HG02852 (cell line): ENCODE measurements at regions not wholly inside any gene's neighbourhood (a gene's known extent, or its start where the extent isn't known, plus 50 kb on each side); places are given as distances from the start of the nearest gene placed in this dataset.

ENCODE experiments used
- ATAC-seq: cut with Tn5 transposase; IDR thresholded peaks from one replicate; pipeline ENCODE4 v1.9.1; 2021; ENCODE audit warnings: mild to moderate bottlenecking, moderate library complexity; ENCODE audit not compliant: unreplicated experiment

DNA sequence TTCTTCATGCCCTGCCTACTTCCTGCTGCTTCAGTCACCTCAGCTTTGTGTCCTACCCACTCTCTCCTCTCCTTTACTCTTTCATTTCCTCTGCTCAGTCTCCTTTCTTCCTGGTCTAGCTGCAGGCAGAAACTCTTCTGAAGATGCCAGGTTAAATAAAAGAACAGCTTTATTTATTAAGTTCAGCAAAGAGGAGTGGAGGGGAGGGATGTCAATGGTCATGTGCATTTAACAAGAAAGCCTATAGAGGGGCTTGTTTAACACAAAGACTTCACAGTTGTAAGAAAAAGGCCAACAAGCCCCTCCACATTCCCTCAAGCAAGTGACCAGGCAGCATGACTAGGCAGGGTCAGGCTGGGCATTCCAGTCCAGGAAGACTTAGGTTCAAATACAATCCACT, 609.2 kb downstream of the INSC start:
- no peak for ATAC-seq

DNA sequence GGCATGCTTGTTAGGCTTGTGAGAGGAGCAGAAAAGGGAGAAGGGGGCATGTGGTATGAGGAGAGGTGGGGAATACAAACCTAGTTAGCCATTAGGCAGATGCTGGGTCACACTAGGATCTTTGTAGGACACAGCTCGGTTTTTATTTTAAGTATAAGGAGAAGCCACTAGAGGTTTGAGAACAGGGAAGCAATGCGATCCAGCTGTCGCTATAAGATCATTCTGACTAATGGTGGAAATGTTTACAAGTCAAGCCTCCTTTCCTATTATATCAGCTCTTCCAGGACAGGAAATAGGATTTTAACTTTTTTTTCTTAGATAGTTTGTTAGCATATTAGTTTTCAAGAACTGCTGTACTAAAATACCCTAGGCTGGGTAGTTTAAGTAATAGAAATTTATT, 609.9 kb downstream of the INSC start:
- no peak for ATAC-seq

DNA sequence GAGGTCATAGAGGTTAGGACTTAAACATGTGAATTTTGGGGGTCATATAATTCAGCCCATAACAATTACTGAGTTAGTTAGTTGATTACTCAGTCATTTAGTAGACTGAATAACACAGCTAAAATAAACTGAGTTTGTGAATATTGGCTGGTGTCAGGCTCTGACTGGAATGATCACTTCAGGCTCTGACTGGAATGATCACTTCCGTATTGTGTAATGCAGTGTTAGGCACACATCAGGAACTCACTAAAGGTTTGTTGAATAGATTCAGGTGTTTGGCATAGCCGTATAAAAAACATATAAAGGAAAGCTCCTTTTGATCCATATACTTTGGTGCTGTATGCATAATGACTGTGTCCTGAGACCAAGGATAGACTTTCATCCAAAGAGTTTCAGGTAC, 610.5 kb downstream of the INSC start:
- no peak for ATAC-seq

DNA sequence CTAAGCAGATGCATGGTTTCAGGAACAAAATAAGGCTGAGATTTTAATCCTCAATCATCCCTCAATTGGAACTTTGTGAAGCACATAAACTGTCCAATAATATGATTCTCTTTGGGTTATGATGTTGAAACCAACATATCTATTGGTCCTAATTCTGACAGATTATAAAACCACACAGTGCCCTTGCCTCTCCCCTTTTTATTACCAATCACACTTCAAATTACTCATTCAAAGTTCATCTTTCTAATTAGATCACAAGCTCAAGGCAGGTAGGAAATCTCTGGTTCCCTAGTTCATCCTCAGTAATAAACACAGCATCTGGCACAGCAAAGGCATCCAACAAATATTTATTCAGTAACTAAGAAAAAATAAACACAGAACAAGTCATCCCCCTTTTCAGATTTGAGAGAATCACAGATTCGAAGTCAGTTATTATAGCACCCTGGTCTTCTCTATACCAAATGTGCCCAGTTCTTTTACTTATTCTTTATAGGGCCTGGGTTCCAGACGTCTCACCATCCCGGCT, 611.6 kb downstream of the INSC start:
- no peak for ATAC-seq

DNA sequence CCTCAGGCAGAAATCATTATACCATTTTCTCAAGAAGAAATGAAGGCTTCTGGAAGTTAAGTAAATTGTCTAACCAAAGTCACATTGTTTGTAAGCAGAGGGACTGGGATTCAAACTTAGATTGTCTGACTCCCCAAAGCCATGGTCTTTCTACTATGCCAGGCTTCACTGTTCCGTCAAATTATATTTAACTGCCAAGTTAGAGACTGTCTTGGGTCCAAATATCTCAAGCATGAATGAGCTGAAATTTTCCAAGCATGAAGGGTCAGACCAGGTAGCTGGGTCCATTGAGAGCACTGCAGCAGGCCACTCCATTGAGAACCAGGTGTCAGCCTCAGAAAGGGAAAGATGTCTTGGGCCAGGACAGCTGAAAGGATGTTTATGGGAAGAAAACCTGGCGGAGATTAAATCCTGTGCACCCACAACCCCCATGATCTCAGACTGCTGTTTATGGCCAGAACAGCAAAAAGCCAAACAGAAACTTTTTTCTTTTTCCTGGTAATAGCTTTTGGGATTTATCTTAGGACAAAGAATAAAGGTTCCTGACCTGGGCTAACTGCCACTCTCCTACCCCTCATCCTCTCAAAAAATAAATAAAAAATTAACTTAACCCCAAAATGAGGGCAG, 612.3 kb downstream of the INSC start:
- ATAC-seq, result no peak

DNA sequence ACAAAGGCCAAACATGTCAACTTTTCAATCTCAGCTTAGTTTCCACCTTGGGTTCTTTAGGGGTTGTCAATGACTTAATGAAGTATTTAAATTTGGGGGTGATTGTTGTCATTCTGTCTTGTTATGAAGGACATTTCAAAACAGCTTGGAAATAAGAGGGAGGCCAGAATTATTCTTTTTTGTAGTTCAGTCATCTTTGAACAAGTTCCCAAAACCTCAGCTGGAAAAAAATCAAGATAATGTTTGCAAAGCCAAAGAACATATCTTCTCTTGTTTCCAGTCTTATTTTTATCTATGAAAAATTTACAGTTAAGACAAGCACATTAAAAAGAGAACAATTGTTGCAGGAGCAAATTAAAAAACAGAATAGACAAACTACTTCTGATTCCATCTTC, 612.8 kb downstream of the INSC start:
- ATAC-seq, result no peak

DNA sequence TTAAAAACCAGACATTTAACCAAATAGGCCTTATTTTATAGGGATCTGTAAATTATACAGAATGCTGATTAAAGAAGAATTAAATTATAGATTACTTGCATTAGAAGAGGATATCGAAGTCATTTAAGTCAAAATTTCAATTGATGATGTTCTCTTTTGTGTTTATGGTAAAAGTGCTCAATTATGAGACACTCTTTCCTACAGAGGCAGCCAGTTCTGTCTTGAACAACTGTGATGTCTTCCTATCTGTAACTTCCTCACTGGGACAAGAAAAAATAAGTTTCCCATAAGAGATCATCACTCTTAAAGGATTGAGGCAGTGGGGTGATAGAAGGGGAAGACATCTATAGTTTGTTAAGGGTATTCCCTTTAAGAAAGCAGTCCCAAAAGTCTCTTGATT, 613.5 kb downstream of the INSC start:
- no peak for ATAC-seq

DNA sequence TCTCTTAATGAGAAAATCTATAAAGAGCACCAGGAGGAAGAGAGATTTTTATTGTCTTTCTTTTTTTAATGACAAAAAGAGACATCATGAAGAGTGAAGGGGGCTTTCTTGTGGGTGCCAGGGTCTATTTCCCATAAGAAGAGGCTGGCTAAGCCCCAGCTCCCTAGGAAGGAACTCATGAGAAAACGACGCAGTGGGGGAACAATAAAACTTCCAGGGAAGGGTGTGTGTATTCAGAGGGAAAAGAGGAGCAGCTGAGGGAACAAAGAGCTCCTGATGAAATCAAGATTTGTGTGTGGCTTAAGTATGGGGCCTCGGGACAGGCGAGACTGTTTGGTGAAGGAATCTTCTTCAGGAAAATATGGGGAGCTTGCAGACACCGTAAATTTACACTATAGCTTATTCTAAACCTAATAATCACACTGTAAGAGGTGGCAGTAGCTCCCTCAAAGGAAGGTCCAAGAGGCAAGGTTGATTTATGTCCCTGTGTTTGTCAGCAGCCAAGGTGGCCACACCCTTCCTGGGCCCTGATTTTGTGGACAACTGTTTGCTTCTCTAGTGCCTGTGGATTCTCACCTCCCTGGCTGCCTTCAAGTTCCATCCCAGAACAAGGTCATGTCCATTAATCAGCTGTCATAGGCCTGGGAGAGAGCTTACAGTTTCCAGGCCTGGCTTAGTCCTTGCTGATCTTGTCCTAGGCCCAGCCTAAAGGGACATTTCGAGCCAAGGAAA, 615.7 kb downstream of the INSC start:
- no peak for ATAC-seq

DNA sequence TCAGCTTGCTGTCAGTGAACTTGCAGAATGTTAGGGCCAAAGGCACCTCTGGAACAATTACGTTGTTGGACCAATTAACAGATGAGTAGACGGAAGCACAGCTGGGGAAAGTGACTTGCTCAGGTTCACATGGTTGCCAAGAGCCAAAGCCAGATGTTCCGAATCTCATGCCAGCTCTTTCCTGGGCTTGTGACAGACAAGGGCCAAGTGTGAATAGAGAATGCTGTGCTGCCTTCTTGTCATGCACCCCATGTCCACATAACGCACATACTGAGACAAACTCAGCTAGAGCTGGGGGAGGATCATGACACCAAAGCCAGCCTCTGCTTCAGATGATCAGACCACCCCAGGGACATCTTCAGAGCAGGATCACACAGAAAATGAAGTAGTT, 616.3 kb downstream of the INSC start:
- no peak for ATAC-seq

DNA sequence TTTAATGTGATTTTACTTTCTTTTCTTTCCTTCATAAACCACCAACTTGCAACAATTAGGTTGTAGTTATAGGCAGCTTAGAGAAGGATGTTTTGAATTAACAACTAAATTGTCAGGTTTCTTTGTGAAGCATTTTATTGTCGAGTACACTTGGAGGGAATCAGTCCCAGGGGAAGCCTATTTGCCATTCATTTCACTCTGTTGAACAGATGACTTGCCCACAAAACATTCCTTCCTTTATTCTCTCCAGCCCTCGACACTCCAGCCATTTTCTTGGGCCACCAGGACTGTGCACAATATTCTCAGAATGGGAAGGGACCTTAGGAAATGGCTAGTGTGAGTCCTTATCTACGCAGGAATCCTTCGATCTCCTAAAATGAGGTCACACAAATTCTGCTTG, 620.6 kb downstream of the SOX6 start:
- no peak for ATAC-seq

DNA sequence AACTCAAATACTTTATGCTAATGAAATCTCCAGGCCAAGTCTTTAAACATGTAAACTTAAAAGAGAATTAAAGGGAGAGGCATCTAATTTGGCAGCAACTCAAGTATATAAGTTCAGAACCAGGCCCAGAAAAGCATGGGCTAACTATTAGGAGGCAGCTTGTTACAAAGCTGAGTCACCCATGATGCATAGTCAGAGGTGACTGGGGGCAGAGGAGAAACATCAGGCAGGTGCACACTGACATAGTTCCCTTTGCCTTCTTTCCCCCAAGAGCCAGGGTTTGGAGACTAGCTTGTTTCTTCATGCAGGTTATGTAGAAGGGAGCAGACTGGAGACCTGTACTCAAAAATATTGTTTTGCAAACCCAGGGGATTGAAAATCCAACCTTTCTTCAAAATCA, 619.0 kb downstream of the SOX6 start:
- ATAC-seq, result no peak

DNA sequence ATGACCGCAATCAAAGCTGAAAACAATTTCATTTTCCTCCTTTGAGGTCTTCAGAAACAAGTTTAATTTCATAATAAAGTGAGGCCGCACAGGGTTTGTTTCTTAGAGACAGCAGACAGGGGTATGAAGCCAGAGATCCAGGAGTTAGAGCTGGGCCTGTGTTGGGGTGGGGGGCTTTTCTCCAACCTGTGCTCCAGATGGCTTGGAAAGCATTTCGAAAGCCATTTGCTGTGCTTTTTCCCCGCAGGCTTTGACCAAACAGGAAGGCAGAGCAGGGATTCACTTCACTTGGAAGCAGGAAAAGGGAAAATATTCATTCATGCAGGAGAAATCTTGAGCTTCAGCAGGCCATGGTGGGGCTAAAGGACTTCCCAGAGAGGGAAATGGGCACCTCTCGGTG, 617.4 kb downstream of the SOX6 start:
- ATAC-seq, result no peak

DNA sequence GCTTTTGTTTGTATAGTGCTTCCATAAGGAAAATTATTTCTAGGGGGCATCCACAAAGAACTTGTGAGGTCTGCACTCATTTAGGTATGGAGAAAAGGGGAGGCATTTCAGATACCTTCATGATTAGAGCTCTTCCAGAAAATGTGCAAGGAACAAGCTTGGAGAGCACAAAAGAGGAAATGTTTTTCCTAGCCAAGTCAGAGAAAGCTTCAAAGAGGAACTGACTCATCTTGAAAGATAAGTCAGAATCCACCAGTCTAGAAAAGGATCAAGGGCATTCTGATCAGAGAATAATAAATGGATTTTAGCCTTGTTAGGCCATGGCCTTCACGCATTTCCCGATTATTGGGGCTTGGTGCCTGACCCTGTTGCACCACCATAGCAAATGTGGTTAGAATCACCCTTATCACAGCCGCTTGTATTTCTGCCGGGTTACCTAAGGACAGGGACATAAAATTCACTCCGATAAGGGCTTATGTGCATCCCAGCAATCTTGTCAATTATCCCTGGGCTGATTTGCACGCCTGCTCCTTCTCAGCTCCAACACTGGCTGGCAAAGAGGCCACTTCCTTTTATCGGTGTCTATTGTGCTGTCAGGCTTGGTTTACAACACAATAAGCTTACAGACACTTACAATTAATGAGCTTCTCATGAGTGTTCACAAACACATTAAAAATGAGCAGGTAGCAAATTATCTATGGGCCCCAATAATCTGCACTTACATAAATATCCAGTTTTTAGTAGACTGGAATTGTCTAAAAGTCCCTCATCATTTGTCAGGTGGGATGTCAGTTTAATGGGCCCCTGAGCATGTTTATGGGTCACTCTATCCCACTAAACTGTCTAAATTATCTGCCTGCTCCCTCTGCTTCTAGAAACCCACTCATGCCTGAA, 613.5 kb downstream of the SOX6 start:
- no peak for ATAC-seq

DNA sequence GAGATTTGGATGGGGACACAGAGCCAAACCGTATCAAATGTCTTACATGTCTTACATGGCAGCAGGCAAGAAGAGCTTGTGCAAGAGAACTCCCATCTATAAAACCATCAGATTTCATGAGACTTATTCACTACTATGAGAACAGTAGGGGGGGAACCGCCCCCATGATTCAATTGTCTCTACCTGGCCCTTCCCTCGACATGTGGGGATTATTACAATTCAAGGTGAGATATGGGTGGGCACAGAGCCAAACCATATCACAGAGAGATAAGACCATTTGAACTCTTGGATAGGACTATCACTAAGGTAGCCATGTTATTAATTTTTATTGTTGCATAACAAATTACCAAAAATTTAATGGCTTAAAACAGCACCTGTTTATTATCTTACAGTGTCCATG, 611.7 kb downstream of the SOX6 start:
- ATAC-seq, result no peak

DNA sequence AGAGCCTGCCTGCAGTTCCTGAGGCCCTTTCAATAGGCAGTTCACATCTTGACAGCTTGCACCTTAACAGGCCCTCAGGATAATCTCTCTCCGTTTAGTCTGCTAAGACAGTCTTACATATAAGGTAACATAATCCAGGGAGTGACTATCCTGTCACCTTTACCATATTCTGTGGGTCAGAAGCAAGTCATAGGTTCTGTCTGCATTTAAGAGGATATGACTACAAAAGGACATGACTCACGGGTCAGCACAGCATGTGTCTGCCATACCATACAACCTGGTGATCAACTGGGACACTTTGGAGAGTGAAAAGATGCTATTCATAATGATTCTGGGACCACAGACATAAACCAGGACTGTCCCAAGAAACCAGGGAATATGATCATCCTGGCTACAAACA, 611.1 kb downstream of the SOX6 start:
- no peak for ATAC-seq

DNA sequence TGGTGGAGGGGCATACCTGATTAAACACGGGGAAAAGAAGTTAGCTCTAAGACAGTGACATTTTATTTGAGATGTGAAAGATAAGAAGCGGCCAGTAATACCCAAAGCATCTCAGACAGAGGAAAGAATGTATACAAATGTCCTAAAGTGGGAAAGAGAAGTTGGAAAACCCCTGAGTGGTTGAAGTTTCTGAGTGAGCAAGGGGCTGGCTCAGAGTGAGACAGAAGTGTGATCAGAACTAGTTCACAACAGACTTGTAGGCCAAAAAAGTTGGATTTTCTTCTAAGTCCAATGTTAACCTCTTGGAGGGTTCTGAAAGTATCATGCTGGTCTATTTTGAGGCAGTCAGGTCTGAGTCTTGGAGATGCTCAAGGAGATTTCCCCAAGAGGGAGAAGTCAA, 608.7 kb downstream of the SOX6 start:
- no peak for ATAC-seq

DNA sequence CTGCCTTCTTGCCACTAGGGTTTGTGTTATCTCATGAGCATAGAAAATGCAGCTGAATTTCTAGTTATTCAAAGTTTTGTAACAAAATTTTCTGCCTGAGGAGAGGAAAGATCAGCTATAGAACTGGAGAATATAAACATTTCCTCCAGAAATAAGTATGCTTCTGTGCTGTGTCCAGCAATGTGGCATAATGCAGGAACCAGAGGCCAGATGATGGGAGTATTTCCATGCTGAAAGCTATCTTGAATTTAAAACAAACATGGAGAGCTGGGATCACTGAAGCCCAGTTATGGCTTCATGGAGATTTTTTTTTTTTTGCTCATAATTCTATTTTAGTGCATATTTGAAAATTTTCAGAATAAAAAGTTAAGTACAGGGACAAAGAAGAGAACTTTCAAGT, 608.2 kb downstream of the SOX6 start:
- no peak for ATAC-seq

DNA sequence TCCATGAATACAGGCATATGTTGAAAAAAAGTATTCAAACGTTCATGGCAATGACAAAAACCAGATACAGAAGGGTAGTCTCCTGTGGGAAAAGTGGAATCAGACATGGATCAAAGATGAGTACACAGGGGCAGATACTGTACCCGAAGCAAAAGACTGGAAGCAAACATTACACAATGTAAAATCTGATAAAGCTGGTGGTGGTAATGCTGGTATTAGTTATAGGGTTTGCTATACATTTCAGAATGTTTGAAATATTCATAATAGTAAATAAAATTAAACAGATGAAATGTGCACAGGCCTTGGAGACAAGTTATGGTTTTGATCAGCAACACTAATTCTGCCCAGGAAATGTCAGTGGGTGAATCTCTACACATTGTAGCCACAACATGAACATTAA, 607.6 kb downstream of the SOX6 start:
- no peak for ATAC-seq

DNA sequence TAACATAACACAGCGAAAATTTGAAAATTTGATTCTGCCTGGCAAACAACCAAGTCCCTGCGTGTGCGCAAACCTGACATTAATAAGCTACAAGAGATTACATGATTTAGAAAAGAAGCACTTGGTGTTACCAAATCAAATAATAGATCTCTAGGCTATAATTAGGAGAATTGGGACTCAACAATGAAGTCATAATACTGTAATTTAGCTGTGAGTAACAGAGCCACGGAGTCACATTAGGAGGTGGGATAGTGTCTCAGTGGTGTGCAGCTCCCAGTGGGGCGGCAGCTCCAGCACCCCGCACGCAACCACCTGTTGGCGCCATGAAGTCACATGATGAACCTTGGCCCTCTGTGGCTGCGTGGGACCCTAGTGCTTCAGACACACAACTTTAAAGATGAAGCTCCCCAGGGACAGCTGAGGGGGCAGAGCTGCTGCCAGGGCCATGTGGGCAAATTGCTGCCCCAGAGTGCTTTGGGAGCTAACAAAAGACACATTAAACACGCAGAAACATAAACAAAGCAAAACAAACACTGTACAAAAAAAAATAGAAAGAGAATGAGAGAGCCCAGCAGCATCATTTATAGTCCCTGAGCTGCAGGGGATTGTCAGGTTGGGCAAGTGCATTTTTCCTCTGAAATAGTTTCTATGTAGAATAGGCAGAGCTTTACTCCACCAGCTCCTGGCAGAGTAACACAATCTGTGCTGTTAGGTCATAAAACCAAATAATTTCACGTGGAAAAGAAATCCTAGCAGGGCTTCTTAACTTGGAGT, 605.6 kb downstream of the SOX6 start:
- ATAC-seq, result no peak

DNA sequence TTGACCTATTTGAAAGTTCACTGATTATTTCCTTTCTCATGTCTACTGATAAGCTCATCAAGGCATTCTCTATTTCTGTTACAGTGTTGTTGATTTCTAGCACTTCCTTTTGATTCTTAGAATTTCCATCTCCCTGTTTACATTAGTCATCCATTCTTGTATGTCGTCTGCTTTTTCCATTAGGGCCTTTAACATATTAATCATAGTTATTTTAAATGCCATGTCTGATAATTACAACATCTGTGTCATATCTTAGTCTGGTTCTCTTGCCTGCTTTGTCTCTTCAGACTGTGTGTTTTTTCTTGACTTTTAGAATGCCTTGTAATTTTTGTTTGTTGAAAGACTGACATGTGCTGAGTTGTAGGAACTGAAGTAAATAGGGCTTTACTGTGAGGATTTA, 602.1 kb downstream of the SOX6 start:
- no peak for ATAC-seq
